OCI-M1 (cell line): ENCODE measurements at regions not wholly inside any gene's neighbourhood (a gene's known extent, or its start where the extent isn't known, plus 50 kb on each side); places are given as distances from the start of the nearest gene placed in this dataset.

Experiments
- DNase-seq: peaks from one replicate; lab custom pipeline; 2025; lab: John Stamatoyannopoulos, UW

DNA sequence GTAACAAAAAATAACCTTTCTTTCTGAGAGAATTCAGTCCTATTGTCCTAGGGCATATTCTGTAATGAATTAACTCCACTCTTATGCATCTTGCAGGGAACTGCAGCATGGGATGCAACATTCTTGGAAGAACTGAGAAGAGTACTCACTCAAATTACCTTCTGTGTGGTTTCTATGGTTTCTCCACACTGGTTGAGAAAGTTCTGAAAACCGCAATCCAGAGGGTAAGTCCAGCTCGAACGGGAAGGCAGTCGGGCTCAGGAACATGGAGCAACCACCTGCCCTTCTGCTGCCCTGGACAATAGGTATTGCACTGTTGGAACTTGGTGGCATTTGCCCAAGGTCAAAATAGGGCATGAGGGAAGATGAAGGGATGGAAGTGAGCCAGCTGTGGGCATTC lies 59.6 kb upstream of the CDK13 start:
- DNase-seq, result no peak

DNA sequence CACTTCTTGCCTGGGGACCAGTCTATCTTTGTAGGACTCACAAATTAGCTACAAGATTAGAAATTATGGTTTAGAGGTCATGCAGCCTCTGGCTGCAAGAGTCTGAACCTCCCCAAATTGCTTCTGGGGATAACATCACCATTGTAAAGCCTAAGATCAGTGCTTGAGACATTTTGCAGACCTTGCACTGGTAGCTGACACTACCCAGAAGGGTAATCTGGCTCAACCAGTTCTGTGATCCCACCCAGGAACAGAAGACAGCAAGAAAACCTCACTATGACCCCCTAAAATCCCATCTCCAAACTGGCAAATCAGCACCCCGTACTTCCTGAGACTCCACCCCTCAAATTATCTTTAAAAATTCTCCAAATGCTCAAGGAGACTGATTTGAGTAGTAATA lies 58.2 kb upstream of the CDK13 start:
- DNase-seq, result no peak

DNA sequence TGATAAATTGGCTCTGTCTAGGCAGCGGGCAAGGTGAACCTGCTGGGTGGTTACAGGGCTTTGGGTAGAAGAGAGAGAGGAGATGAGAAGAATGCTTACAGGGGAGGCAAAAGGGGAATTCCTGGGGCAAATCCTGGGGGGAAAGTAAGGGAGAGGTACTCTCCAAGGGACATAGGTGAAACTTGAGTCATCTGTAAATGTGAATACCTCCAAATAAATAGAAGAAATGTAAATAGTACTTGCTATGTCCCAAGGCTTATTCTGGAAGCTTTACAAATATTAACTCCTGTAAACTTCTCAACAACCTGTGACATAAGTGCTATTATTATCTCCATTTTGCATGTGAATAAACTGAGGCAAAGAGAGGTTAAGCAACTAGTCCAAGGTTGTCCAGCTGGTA lies 57.7 kb upstream of the CDK13 start:
- no peak for DNase-seq

DNA sequence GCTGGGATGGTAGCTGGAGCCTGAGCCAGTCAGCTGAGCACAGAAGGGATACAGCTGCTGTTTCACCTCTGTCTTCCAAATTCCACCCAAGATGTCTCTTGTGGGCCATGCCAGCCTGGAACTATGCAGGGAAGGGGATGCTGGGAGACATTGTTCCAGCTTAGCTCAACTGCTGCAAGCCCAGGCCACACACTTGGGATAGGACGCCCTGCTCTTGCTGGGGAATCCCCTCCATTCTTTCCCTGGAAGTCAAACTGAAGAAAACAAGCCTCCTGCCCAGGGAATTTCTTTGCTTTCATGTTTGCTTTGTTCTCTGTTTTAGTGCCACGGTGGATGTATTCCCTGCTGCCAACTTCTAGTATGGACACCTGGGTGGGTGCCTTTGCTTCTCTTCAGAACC lies 55.2 kb upstream of the CDK13 start:
- no peak for DNase-seq

DNA sequence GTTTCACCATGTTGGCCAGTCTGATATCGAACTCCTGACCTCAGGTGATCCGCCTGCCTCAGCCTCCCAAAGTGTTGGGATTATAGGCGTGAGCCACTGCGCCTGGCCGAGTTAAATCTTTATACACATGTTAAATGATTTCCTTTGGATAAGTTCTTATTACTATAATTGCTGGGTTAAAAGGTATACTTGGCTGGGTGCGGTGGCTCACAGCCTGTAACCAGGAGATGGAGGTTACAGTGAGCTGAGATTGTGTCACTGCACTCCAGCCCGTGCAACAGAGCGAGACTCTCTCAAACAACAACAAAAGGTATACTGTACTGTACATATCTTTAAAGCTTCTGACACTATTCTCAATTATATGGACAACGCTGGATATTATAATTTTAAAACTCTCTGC lies 53.2 kb upstream of the CDK13 start:
- DNase-seq, result no peak

DNA sequence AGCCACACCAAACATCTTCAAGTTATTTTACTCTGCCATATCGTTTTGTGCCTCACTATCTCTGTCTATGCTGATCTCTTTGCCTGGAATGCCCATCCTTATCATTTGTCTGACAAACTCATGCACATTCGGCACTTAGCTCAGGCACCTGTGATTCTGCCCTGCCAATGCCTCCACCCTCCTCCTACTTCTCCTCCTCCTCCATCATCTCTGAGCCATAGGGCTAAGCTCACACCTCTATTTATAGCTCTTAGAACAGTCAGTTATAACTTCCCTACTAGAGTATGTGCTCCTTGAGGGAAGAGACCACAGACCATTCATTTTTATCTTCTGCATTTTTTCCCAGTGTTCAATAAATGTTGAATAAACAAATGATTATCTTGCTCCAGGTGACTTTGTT lies 51.2 kb upstream of the CDK13 start:
- no peak for DNase-seq
